H1 (cell line): ENCODE measurements at regions not wholly inside any gene's neighbourhood (a gene's known extent, or its start where the extent isn't known, plus 50 kb on each side); places are given as distances from the start of the nearest gene placed in this dataset.

ENCODE experiments used
- CHD2 ChIP-seq: IDR thresholded peaks from 2 replicates; pipeline ENCODE4 v1.6.1; 2012; ENCODE audit warnings: low read length, improper control_type of control experiment
- GABPA ChIP-seq: IDR thresholded peaks from 2 replicates; pipeline ENCODE4 v1.6.1; 2011; ENCODE audit warnings: mild to moderate bottlenecking, low read length, moderate library complexity, borderline replicate concordance; ENCODE audit not compliant: insufficient read depth
- KDM4A ChIP-seq: IDR thresholded peaks from one replicate; pipeline ENCODE4 v1.7.1; 2012; ENCODE audit warnings: low read depth, mild to moderate bottlenecking, moderate library complexity, low read length, inconsistent platforms; ENCODE audit not compliant: severe bottlenecking
- PHF8 ChIP-seq: fragments of 200-600 bp; sonication (generic); conservative IDR thresholded peaks from 2 replicates; pipeline ENCODE4 v1.7.1; 2012; ENCODE audit warnings: low read depth, mild to moderate bottlenecking, inconsistent platforms, low read length, moderate library complexity
- RBBP5 ChIP-seq: IDR thresholded peaks from 2 replicates; pipeline ENCODE4 v1.7.1; 2012; ENCODE audit warnings: low read depth, mild to moderate bottlenecking, inconsistent platforms, low read length, moderate library complexity, borderline replicate concordance
- SAP30 ChIP-seq: fragments of 300-600 bp; sonication (generic); IDR thresholded peaks from 2 replicates; pipeline ENCODE4 v1.7.1; 2012; ENCODE audit warnings: low read length, moderate library complexity, mild to moderate bottlenecking, inconsistent platforms; ENCODE audit not compliant: insufficient read depth, insufficient replicate concordance
- TCF12 ChIP-seq: IDR thresholded peaks from 2 replicates; pipeline ENCODE4 v1.6.1; 2011; ENCODE audit warnings: low read depth, mild to moderate bottlenecking, low read length
- TF ChIP-seq, protein P1 (sequence below): IDR thresholded peaks from 2 replicates; pipeline ENCODE4 v1.6.1; 2012; ENCODE audit warnings: inconsistent platforms

DNA sequence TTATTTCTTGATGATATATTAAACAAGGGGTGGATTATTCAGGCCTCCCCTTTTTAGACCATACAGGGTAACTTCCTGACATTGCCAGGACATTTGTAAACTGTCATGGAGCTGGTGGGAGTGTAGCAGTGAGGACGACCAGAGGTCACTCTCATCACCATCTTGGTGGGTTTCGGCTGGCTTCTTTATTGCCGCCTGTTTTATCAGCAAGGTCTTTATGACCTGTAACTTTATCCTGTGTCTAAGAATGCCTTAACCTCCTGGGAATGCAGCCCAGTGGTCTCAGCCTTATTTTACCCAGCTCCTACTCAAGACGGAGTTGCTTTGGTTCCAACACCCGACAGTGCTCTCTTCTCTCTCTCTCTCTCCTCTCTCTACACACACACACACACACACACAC lies 221.9 kb downstream of the C16orf95 start (continued):
- TF ChIP-seq KDM4A (no peak), TCF12 (no peak), PHF8 (no peak), RBBP5 (no peak), CHD2 (no peak), GABPA (no peak), SAP30 (no peak)
- TF ChIP-seq, protein P1, sequence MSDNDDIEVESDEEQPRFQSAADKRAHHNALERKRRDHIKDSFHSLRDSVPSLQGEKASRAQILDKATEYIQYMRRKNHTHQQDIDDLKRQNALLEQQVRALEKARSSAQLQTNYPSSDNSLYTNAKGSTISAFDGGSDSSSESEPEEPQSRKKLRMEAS, result no peak
